AG09309 (cell line): ENCODE measurements at regions not wholly inside any gene's neighbourhood (a gene's known extent, or its start where the extent isn't known, plus 50 kb on each side); places are given as distances from the start of the nearest gene placed in this dataset.

Experiments used
- DNase-seq: peaks from one replicate; pipeline ENCODE4 v3.0.0-alpha.2; 2010; ENCODE audit warnings: low read depth
- H3K4me3 ChIP-seq: 2 replicates; pipeline ENCODE4 v1.5.1; 2011; ENCODE audit warnings: mild to moderate bottlenecking, low read depth, low read length, moderate library complexity; ENCODE audit not compliant: control insufficient read depth
- CTCF ChIP-seq: IDR thresholded peaks from 2 replicates; pipeline ENCODE4 v1.5.1; 2011; ENCODE audit warnings: mild to moderate bottlenecking, low read depth, low read length, inconsistent platforms; ENCODE audit not compliant: insufficient read depth, control insufficient read depth; ENCODE audit errors: missing control alignments

- no peak for DNase-seq
- no peak overlapping the region for H3K4me3 ChIP-seq
- no peak for TF ChIP-seq CTCF
Measured at GRCh38 chr19:29446361-29446760, 79.4 kb upstream of the VSTM2B start.

GRCh38 chr19:29448046-29448445 is 77.7 kb upstream of the VSTM2B start:
- H3K4me3 ChIP-seq, result no peak overlapping the region
- DNase-seq, result no peak
- no peak for TF ChIP-seq CTCF

- no peak for TF ChIP-seq CTCF
- no peak overlapping the region for H3K4me3 ChIP-seq
- no peak for DNase-seq
Measured at GRCh38 chr19:29449371-29449770, 76.4 kb upstream of the VSTM2B start.

- no peak for TF ChIP-seq CTCF
- no peak for DNase-seq
Measured at GRCh38 chr19:29450306-29450705, 75.5 kb upstream of the VSTM2B start.

GRCh38 chr19:29450812-29451211 is 75.0 kb upstream of the VSTM2B start:
- no peak for DNase-seq
- no peak for TF ChIP-seq CTCF
- H3K4me3 ChIP-seq, result no peak overlapping the region

More at GRCh38 chr19:29450306-29450705, 75.5 kb upstream of the VSTM2B start:
- H3K4me3 ChIP-seq, result no peak overlapping the region

GRCh38 chr19:29454109-29454508 is 71.7 kb upstream of the VSTM2B start:
- TF ChIP-seq CTCF, result no peak
- H3K4me3 ChIP-seq, result no peak overlapping the region
- no peak for DNase-seq

GRCh38 chr19:29457413-29457812 is 68.4 kb upstream of the VSTM2B start:
- no peak overlapping the region for H3K4me3 ChIP-seq
- no peak for DNase-seq
- TF ChIP-seq CTCF, result no peak
